HL-60 (cell line): ENCODE measurements at regions not wholly inside any gene's neighbourhood (a gene's known extent, or its start where the extent isn't known, plus 50 kb on each side); places are given as distances from the start of the nearest gene placed in this dataset.

Experiments
- CTCF ChIP-seq: IDR thresholded peaks from one replicate; pipeline ENCODE4 v1.5.1; 2011; ENCODE audit warnings: low read length, control low read depth, inconsistent platforms; ENCODE audit not compliant: insufficient read depth
- GABPA ChIP-seq: IDR thresholded peaks from 2 replicates; pipeline ENCODE4 v1.6.1; 2012; ENCODE audit warnings: low read depth
- POLR2AphosphoS5 ChIP-seq: IDR thresholded peaks from 2 replicates; pipeline ENCODE4 v1.6.1; 2012; ENCODE audit warnings: low read depth
- REST ChIP-seq: IDR thresholded peaks from 2 replicates; pipeline ENCODE4 v1.6.1; 2012; ENCODE audit warnings: low read depth; ENCODE audit not compliant: insufficient replicate concordance
- SPI1 ChIP-seq: IDR thresholded peaks from 2 replicates; pipeline ENCODE4 v1.6.1; 2012; ENCODE audit warnings: low read depth, mild to moderate bottlenecking, borderline replicate concordance

- no peak for TF ChIP-seq REST
- TF ChIP-seq CTCF, result no peak
- no peak for TF ChIP-seq GABPA
- no peak for TF ChIP-seq POLR2AphosphoS5
- TF ChIP-seq SPI1, result no peak
Observed at GRCh38 chr3:72237679-72238009, 452.7 kb upstream of the PROK2 start.
